HepG2 (cell line): ENCODE measurements at regions not wholly inside any gene's neighbourhood (a gene's known extent, or its start where the extent isn't known, plus 50 kb on each side); places are given as distances from the start of the nearest gene placed in this dataset.
A peak's percentile ranks its signal among the peaks of the same experiment; 100 is the strongest.
"Not testable (repeated sequence)": the region's sequence is repeated elsewhere in the genome, so short reads cannot be mapped to it uniquely, and the experiment has no call there.

Experiments
- ATAC-seq: fragments of 200-7000 bp; cut with Tn5 transposase; 3 replicates; pipeline ENCODE4 v1.9.1; 2020; ENCODE audit warnings: mild to moderate bottlenecking, moderate library complexity
- BruUV-seq: library from RNA; stranded (reverse); fragments of 400-500 nt; replicated peaks from 2 replicates; lab custom pipeline; 2021; lab: Mats Ljungman, UMichigan
- CTCF ChIA-PET: fragments of 300-600 bp; formaldehyde crosslinking; extraction: SDS; loops from one replicate; lab custom pipeline; 2021; ENCODE audit warnings: low total read pairs, inconsistent platforms, low intra/inter-chr PET ratio; lab: Yijun Ruan, JAX
- POLR2A ChIA-PET: fragments of 350-600 bp; sonication (Branson Sonifier 250); formaldehyde crosslinking; loops from one replicate; lab custom pipeline; 2020; ENCODE audit warnings: antibody characterized with exemption, inconsistent platforms; lab: Yijun Ruan, JAX
- DNase-seq: peaks from one replicate; pipeline ENCODE4 v3.0.0-alpha.2; 2015; ENCODE audit warnings: low spot score
- FAIRE-seq: peaks from 3 replicates; lab custom pipeline; 2011; peaks lifted over from hg19 to GRCh38; lab: Jason Lieb, UNC
- H2AFZ ChIP-seq: one replicate; pipeline ENCODE4 v1.6.1; 2011; ENCODE audit warnings: low read length, inconsistent platforms
- H3K27ac ChIP-seq: fragments of 300-600 bp; 3 replicates; pipeline ENCODE4 v1.8.0; 2011; ENCODE audit warnings: mixed run types, mild to moderate bottlenecking, mixed read lengths, low read length, inconsistent platforms; ENCODE audit not compliant: insufficient read depth; ENCODE audit errors: extremely low read length
- H3K27me3 ChIP-seq, 2 experiments: fragments of 200-600 bp in 1 of 2; 2 replicates in 1 of 2; 3 replicates in 1 of 2; pipeline versions ENCODE4 v1.6.0 to v1.8.0; 2011; ENCODE audit warnings: low read length in 2 of 2, mild to moderate bottlenecking in 2 of 2, moderate library complexity in 2 of 2, inconsistent platforms in 1 of 2; ENCODE audit not compliant: insufficient read depth in 2 of 2, control insufficient read depth in 1 of 2
- H3K36me3 ChIP-seq, 2 experiments: fragments of 200-600 bp in 1 of 2; replicated peaks in 1 of 2; 2 replicates in 1 of 2; 3 replicates in 1 of 2; pipeline versions ENCODE4 v1.5.1 to v1.8.0; 2011; ENCODE audit warnings: low read length in 2 of 2, inconsistent platforms in 1 of 2; ENCODE audit not compliant: insufficient read depth in 2 of 2, control insufficient read depth in 1 of 2
- H3K4me1 ChIP-seq: 2 replicates; pipeline ENCODE4 v1.5.1; 2012; ENCODE audit warnings: low read length, inconsistent platforms; ENCODE audit not compliant: insufficient read depth
- H3K4me2 ChIP-seq: 2 replicates; pipeline ENCODE4 v1.6.0; 2011; ENCODE audit warnings: low read depth, low read length, inconsistent platforms
- H3K4me3 ChIP-seq, 3 experiments: fragments of 200-600 bp in 1 of 3; sonication (generic), shearing (Covaris generic) in 1 of 3; replicated peaks in 1 of 3; 2 replicates each; pipeline ENCODE4 v1.5.1; 2011 to 2016; ENCODE audit warnings: low read length in 3 of 3, inconsistent platforms in 2 of 3, low read depth in 2 of 3, mild to moderate bottlenecking in 2 of 3, control low read depth in 1 of 3, mixed read lengths in 1 of 3; ENCODE audit not compliant: insufficient read depth in 1 of 3
- H3K79me2 ChIP-seq: one replicate; pipeline ENCODE4 v1.6.1; 2011; ENCODE audit warnings: low read length, inconsistent platforms; ENCODE audit not compliant: insufficient read depth
- H3K9ac ChIP-seq: 2 replicates; pipeline ENCODE4 v1.6.0; 2011; ENCODE audit warnings: mild to moderate bottlenecking, low read depth, low read length, inconsistent platforms; ENCODE audit not compliant: insufficient read depth
- H3K9me3 ChIP-seq: 2 replicates; pipeline ENCODE4 v1.5.1; 2012; ENCODE audit warnings: mild to moderate bottlenecking, low read length
- H4K20me1 ChIP-seq: 2 replicates; pipeline ENCODE4 v1.6.0; 2011; ENCODE audit warnings: inconsistent platforms, mild to moderate bottlenecking, low read length, moderate library complexity; ENCODE audit not compliant: insufficient read depth
- CBX1 ChIP-seq: IDR thresholded peaks from one replicate; pipeline ENCODE4 v1.6.1; 2016; ENCODE audit warnings: antibody characterized with exemption, low read depth
- KLF13 ChIP-seq: sonication (generic); formaldehyde crosslinking; IDR thresholded peaks from 2 replicates; pipeline ENCODE4 v1.4.0; 2020; ENCODE audit warnings: mild to moderate bottlenecking, missing genetic modification reagents
- MTA1 ChIP-seq: sonication (generic); formaldehyde crosslinking; IDR thresholded peaks from 2 replicates; pipeline ENCODE4 v1.4.0; 2020; ENCODE audit warnings: missing genetic modification reagents, mild to moderate bottlenecking, borderline replicate concordance
- ZNF251 ChIP-seq: sonication (generic); formaldehyde crosslinking; IDR thresholded peaks from 2 replicates; pipeline ENCODE4 v1.9.0; 2021; ENCODE audit warnings: mild to moderate bottlenecking, missing genetic modification reagents
- ZNF263 ChIP-seq: sonication (generic); formaldehyde crosslinking; IDR thresholded peaks from 2 replicates; pipeline ENCODE4 v1.4.0; 2020; ENCODE audit warnings: missing genetic modification reagents
- ZNF30 ChIP-seq: sonication (generic); formaldehyde crosslinking; IDR thresholded peaks from 2 replicates; pipeline ENCODE4 v1.5.0; 2020; ENCODE audit warnings: mild to moderate bottlenecking, missing genetic modification reagents
- ZNF629 ChIP-seq: sonication (generic); formaldehyde crosslinking; conservative IDR thresholded peaks from 2 replicates; pipeline ENCODE4 v1.5.0; 2020; ENCODE audit warnings: missing genetic modification reagents
- WGBS: methylation state at CpG from one replicate; pipeline ENCODE4 v1.1.6; 2017; ENCODE audit warnings: low lambda C conversion rate; 5-methylcytosine and 5-hydroxymethylcytosine counted together
- in situ Hi-C: cut with HindIII; loops from 2 replicates; pipeline ENCODE4 v1.10.0; 2017; ENCODE audit warnings: low pct_unique_long_range_greater_than_20kb; ENCODE audit not compliant: extremely low pct_ligation_motif_present
- intact Hi-C: fragments of 100-400 bp; cut with micrococcal nuclease; formaldehyde crosslinking; loops from one replicate; pipeline ENCODE4 v1.10.0; 2022; ENCODE audit not compliant: unreplicated experiment
- TF ChIP-seq, protein P1 (sequence below): sonication (generic); formaldehyde crosslinking; IDR thresholded peaks from 2 replicates; pipeline ENCODE4 v1.4.0; 2020; ENCODE audit warnings: missing genetic modification reagents

DNA sequence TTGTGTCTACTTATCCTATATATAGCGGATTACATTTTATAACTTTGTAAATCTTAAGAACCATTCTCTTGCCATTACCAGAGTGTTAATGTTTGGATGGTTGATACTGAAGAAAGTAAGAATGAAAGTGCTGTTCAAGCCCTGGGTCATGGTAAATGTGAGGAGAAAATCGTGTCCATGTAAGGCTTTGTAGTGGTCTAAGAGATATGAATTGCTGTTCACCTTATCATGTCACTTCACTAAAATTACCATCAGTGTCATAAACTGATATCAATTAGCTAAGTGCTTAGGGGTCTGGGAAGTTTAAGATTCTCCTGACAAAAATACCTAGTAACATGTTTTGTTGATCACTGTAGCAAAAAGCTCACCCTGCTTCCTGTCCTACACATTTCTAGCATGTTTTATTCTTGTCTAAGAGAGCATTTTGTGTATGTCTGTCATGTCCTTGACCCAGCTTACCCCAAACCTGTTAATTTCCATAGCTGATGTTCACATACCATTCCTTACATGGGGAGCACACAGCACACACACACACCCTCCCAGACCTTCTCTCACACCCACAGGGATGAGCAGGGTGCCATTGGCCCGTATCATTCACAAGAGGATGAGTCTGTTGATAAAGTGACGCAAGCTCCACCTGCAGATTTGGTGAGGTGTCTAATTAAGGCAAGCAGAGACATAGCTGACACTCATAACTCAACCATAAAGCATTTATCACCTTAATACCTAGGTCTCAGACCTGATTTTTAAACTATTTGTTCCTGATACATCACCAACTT lies 125.1 kb upstream of the PAM start:
- Histone ChIP-seq H2AFZ (no peak overlapping the region), H3K79me2 (no peaks in the 10 kb centered on the region), H3K4me1 (no peaks in the 10 kb centered on the region), H3K27ac (no peak overlapping the region), H3K36me3 (no peaks in the 10 kb centered on the region), H4K20me1 (no peaks in the 10 kb centered on the region), H3K4me2 (no peak overlapping the region), H3K27me3 (no peaks in the 10 kb centered on the region), H3K9me3 (no peaks in the 10 kb centered on the region), H3K4me3 (no peak overlapping the region), H3K9ac (no peak overlapping the region)
- ATAC-seq (no peak), DNase-seq (peak; percentile 1), FAIRE-seq (no peak)
- in situ Hi-C loops, result no loop called here
- intact Hi-C loops, result no loop called here
- WGBS, result 22% methylated on average over 4 of the region's 4 CpGs
- POLR2A ChIA-PET, result no interaction called here
- CTCF ChIA-PET, result no interaction called here
- TF ChIP-seq MTA1 (CRISPR knock-in tag), result no peak
- TF ChIP-seq ZNF263 (CRISPR knock-in tag), result no peak
- no peak for TF ChIP-seq CBX1
- no peak for TF ChIP-seq KLF13 (CRISPR knock-in tag)
- no peak for TF ChIP-seq ZNF30 (CRISPR knock-in tag)
- TF ChIP-seq, protein P1, sequence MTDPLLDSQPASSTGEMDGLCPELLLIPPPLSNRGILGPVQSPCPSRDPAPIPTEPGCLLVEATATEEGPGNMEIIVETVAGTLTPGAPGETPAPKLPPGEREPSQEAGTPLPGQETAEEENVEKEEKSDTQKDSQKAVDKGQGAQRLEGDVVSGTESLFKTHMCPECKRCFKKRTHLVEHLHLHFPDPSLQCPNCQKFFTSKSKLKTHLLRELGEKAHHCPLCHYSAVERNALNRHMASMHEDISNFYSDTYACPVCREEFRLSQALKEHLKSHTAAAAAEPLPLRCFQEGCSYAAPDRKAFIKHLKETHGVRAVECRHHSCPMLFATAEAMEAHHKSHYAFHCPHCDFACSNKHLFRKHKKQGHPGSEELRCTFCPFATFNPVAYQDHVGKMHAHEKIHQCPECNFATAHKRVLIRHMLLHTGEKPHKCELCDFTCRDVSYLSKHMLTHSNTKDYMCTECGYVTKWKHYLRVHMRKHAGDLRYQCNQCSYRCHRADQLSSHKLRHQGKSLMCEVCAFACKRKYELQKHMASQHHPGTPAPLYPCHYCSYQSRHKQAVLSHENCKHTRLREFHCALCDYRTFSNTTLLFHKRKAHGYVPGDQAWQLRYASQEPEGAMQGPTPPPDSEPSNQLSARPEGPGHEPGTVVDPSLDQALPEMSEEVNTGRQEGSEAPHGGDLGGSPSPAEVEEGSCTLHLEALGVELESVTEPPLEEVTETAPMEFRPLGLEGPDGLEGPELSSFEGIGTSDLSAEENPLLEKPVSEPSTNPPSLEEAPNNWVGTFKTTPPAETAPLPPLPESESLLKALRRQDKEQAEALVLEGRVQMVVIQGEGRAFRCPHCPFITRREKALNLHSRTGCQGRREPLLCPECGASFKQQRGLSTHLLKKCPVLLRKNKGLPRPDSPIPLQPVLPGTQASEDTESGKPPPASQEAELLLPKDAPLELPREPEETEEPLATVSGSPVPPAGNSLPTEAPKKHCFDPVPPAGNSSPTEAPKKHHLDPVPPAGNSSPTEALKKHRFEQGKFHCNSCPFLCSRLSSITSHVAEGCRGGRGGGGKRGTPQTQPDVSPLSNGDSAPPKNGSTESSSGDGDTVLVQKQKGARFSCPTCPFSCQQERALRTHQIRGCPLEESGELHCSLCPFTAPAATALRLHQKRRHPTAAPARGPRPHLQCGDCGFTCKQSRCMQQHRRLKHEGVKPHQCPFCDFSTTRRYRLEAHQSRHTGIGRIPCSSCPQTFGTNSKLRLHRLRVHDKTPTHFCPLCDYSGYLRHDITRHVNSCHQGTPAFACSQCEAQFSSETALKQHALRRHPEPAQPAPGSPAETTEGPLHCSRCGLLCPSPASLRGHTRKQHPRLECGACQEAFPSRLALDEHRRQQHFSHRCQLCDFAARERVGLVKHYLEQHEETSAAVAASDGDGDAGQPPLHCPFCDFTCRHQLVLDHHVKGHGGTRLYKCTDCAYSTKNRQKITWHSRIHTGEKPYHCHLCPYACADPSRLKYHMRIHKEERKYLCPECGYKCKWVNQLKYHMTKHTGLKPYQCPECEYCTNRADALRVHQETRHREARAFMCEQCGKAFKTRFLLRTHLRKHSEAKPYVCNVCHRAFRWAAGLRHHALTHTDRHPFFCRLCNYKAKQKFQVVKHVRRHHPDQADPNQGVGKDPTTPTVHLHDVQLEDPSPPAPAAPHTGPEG (CRISPR knock-in tag), result no peak
- no peak for TF ChIP-seq ZNF629
- no peak for TF ChIP-seq ZNF251 (CRISPR knock-in tag)
- BruUV-seq, result no TSS peak

DNA sequence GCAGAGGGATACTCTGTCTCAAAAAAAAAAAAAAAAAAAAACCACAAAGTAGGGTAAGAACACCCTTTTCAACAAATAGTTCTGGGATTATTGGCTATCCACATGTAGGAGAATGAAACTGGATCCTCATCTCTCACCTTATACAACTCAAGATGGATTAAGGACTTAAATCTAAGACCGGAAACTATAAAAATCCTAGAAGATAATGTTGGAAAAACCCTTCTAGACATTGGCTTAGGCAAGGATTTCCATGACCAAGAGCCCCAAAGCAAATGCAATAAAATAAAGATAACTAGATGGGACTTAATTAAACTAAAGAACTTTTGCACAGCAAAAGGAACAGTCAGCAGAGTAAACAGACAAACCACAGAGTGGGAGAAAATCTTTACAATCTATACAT lies 119.7 kb upstream of the PAM start:
- CTCF ChIA-PET, H3K4me3 ChIP-seq, H3K27ac ChIP-seq, DNase-seq, H3K4me1 ChIP-seq, H3K9ac ChIP-seq, H4K20me1 ChIP-seq, intact Hi-C loops, FAIRE-seq, H3K79me2 ChIP-seq, H2AFZ ChIP-seq, H3K4me2 ChIP-seq, H3K36me3 ChIP-seq, in situ Hi-C loops, BruUV-seq, POLR2A ChIA-PET, H3K27me3 ChIP-seq, ATAC-seq, H3K9me3 ChIP-seq: not testable (repeated sequence)
- WGBS, result 54% methylated on average over 1 of the region's 1 CpG
